Spleen (tissue), 11 donors: ENCODE measurements at regions not wholly inside any gene's neighbourhood (a gene's known extent, or its start where the extent isn't known, plus 50 kb on each side); places are given as distances from the start of the nearest gene placed in this dataset.

Experiments
- DNase-seq: peaks from one replicate; pipeline ENCODE4 v3.0.0-alpha.2; 2020
- H3K27ac ChIP-seq, 8 donors: fragments of 200-600 bp; sonication (generic) in 7 of 8; 1 replicate in 4 of 8; 2 replicates in 4 of 8; pipeline versions ENCODE4 v1.5.0 to v1.8.0; 2016 to 2021; ENCODE audit warnings: inconsistent platforms in 4 of 8, mild to moderate bottlenecking in 4 of 8, moderate library complexity in 1 of 8
- H3K27me3 ChIP-seq, 7 donors: fragments of 200-600 bp; sonication (generic) in 6 of 7; replicated peaks in 1 of 7; 1 replicate in 4 of 7; 2 replicates in 3 of 7; pipeline versions ENCODE4 v1.5.0 to v1.8.0; 2016 to 2021; ENCODE audit warnings: inconsistent platforms in 3 of 7, mild to moderate bottlenecking in 1 of 7
- H3K36me3 ChIP-seq, 6 donors: fragments of 200-600 bp; sonication (generic) in 5 of 6; 1 replicate in 4 of 6; 2 replicates in 2 of 6; pipeline versions ENCODE4 v1.5.0 to v1.8.0; 2016 to 2021; ENCODE audit warnings: inconsistent platforms in 2 of 6
- H3K4me1 ChIP-seq, 6 donors: fragments of 200-600 bp; sonication (generic) in 5 of 6; 1 replicate in 3 of 6; 2 replicates in 3 of 6; pipeline versions ENCODE4 v1.5.0 to v1.8.0; 2016 to 2021; ENCODE audit warnings: inconsistent platforms in 3 of 6
- H3K4me3 ChIP-seq, 8 donors: fragments of 200-600 bp; sonication (generic) in 7 of 8; 1 replicate in 4 of 8; 2 replicates in 4 of 8; pipeline versions ENCODE4 v1.5.0 to v1.8.0; 2016 to 2021; ENCODE audit warnings: inconsistent platforms in 4 of 8, mild to moderate bottlenecking in 4 of 8, moderate library complexity in 2 of 8
- H3K9me3 ChIP-seq, 8 donors: fragments of 200-600 bp; sonication (generic) in 7 of 8; 1 replicate in 4 of 8; 2 replicates in 4 of 8; pipeline versions ENCODE4 v1.5.0 to v1.8.0; 2016 to 2021; ENCODE audit warnings: inconsistent platforms in 4 of 8
- POLR2A ChIP-seq, 3 donors: fragments of 450-650 bp; IDR thresholded peaks; one replicate each; pipeline ENCODE4 v1.5.1; 2017; ENCODE audit warnings: antibody characterized with exemption in 3 of 3, mild to moderate bottlenecking in 1 of 3
- POLR2AphosphoS5 ChIP-seq, 3 donors: sonication (generic); formaldehyde crosslinking; IDR thresholded peaks; one replicate each; pipeline ENCODE4 v1.5.1; 2017; ENCODE audit warnings: antibody characterized with exemption in 3 of 3
- WGBS, 5 donors: extraction: QIAGEN DNeasy Blood & Tissue Kit in 3 of 5; methylation state at CpG; one replicate each; pipeline versions ENCODE4 v1.1.5 to v1.1.7; 2013 to 2018; 5-methylcytosine and 5-hydroxymethylcytosine counted together
- intact Hi-C: fragments of 100-400 bp; cut with DNase I; formaldehyde crosslinking; loops from one replicate; pipeline ENCODE4 v1.15.0; 2023; ENCODE audit warnings: low total_unique reads
- TF ChIP-seq, protein P1 (sequence below), 11 experiments: fragments of 200-600 bp in 7 of 11; fragments of 450-650 bp in 4 of 11; sonication (generic) in 4 of 11; IDR thresholded peaks in 8 of 11; conservative IDR thresholded peaks in 3 of 11; 1 replicate in 7 of 11; 2 replicates in 4 of 11; pipeline versions ENCODE4 v1.4.0 to v1.8.0; 2016 to 2021; ENCODE audit warnings: antibody characterized with exemption in 11 of 11, inconsistent platforms in 4 of 11, mild to moderate bottlenecking in 1 of 11
- donor health status: healthy with polysubstance abuse.
- donor health status: DM: no; HTN: no; CAD: no; lungs with moderate emphysema.
- donor health status: DM: no; HTN: no; CAD: no.
- donor health status: Bipolar disorder and iron deficiency.
- donor health status: healthy.
- donor health status: DM: no; HTN: no; CAD: no.
- donor health status: DM: yes; HTN: yes; CAD: no.

DNA sequence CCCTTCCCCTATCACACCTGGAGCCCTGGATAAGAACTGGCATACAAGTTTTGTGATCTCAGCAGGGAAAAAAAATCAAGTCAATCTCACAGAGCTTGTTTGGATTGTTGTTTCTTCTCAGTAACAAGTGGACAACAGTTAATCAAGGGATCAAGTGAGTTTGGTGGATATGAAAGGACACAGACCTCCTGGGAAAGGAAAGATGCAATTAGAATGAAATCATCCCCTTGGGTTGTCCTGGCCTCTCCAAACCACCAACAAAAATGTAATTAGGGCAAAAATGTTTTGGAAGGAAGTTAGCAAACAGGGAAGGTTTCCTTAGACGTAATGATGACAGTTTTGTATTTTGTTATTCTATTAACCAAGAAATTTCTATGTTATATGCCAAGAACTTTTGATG lies 99.1 kb upstream of the PRDM1 start:
- Histone ChIP-seq H3K36me3 (no peaks in the 10 kb centered on the region), H3K27me3 (peaks cover 0 to 77% (median 20%) of the 10 kb centered on the region in 7 donors), H3K4me3 (no peak overlapping the region), H3K9me3 (no peaks in the 10 kb centered on the region), H3K27ac (no peak overlapping the region), H3K4me1 (peaks cover 9 to 20% (median 17%) of the 10 kb centered on the region in 6 donors)
- 36 to 73% (median 57%) methylated on average over 1 of the region's 1 CpG for WGBS, 5 donors
- DNase-seq = no peak
- intact Hi-C loops = no loop called here
- no peak for TF ChIP-seq POLR2AphosphoS5 (IDR thresholded peaks at IDR 0.05)
- no peak for TF ChIP-seq POLR2A (IDR thresholded peaks at IDR 0.05)
- TF ChIP-seq, protein P1, sequence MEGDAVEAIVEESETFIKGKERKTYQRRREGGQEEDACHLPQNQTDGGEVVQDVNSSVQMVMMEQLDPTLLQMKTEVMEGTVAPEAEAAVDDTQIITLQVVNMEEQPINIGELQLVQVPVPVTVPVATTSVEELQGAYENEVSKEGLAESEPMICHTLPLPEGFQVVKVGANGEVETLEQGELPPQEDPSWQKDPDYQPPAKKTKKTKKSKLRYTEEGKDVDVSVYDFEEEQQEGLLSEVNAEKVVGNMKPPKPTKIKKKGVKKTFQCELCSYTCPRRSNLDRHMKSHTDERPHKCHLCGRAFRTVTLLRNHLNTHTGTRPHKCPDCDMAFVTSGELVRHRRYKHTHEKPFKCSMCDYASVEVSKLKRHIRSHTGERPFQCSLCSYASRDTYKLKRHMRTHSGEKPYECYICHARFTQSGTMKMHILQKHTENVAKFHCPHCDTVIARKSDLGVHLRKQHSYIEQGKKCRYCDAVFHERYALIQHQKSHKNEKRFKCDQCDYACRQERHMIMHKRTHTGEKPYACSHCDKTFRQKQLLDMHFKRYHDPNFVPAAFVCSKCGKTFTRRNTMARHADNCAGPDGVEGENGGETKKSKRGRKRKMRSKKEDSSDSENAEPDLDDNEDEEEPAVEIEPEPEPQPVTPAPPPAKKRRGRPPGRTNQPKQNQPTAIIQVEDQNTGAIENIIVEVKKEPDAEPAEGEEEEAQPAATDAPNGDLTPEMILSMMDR (IDR thresholded peaks at IDR 0.05 in 8 of 11, conservative IDR thresholded peaks at IDR 0.05 in 3 of 11) = no peak

DNA sequence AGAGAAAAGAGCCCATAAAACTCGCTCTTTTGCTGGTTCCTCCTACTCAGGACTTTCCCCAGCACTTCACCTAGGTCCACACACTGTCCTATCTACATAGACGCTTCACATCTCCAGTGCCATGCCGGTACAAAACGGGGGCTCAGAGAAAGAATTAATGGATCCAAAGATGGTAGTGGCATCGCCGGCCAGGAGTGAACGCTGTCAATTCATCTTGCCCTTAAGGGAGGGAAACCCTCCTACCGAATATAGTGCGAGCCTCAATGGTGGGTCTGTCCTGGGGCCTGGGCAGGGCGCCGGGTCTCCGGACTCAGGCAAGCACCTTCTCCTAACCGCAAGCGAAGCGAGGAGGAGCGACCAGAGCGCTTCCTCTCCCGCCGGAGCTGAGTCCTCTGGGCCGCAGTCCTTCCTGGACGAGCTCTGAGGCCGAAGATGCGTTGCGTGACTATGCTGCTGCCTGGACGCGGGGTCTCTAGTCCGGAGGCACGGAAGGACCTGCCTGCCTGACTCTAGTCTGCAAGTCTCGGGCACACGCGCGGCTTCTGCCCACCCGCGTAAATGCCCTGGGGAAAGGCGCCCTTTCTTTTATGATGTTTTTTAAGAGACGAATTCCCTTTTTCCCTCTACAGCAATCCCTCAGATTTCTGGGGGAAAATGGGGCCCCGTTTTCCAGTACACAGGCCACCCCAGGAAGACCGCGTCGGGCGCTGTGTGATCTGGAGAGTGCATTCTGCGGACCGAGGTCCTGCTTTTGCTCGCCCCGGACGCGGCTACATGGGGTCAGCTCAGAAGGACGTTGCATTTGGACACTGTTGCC lies 100.1 kb upstream of the PRDM1 start:
- Histone ChIP-seq H3K9me3 (no peaks in the 10 kb centered on the region), H3K27ac (no peak overlapping the region), H3K4me1 (peaks cover 16 to 23% (median 20%) of the 10 kb centered on the region in 6 donors), H3K4me3 (peak overlapping the region in 3 of 8 donors; percentile 9 to 56 (median 24)), H3K36me3 (no peaks in the 10 kb centered on the region), H3K27me3 (peaks cover 0 to 87% (median 30%) of the 10 kb centered on the region in 7 donors)
- peak; percentile 86 for DNase-seq
- 13 to 19% (median 18%) methylated on average over 40 to 48 of the region's 48 CpGs for WGBS, 5 donors
- intact Hi-C loops = no loop called here
- TF ChIP-seq POLR2AphosphoS5 (IDR thresholded peaks at IDR 0.05) = peak in 1 of 3 donors; percentile 28
- TF ChIP-seq, protein P1 (IDR thresholded peaks at IDR 0.05 in 8 of 11, conservative IDR thresholded peaks at IDR 0.05 in 3 of 11) = no peak

DNA sequence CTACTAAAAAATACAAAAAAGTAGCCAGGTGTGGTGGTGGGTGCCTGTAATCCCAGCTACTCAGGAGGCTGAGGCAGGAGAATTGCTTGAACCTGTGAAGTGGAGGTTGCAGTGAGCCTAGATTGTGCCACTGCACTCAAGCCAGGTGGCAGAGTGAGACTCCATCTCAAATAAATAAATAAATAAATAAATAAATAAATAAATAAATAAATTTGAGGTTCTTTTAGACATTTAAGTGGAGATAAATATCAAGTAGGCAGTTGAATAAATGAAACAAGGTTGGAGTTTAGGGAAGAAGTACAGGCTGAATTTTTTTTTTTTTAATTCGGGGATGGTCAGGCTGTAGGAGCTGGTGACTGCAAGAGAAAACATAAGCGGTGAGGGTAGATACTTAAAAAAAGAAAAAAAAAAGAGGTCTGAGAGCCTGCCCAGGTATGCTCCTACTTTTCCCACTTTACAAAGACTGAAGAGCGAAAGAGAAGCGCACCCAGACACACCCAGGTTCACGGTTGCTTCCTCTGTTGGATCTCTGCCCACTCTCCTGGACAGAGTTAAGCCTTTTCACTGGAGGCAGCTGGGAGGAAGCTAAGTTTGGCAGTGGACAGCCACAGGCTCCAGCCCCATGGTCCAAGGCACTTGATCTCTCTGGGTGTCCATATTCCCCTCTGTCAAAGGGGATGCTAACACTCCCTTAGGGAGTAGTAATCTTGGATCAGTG lies 100.9 kb upstream of the PRDM1 start:
- Histone ChIP-seq H3K27ac (no peak overlapping the region), H3K4me3 (no peak overlapping the region), H3K9me3 (no peaks in the 10 kb centered on the region), H3K4me1 (peaks cover 16 to 28% (median 22%) of the 10 kb centered on the region in 6 donors), H3K27me3 (peaks cover 0 to 92% (median 36%) of the 10 kb centered on the region in 7 donors), H3K36me3 (no peaks in the 10 kb centered on the region)
- no peak for TF ChIP-seq POLR2A (IDR thresholded peaks at IDR 0.05)
- TF ChIP-seq POLR2AphosphoS5 (IDR thresholded peaks at IDR 0.05) = no peak
- TF ChIP-seq, protein P1 (IDR thresholded peaks at IDR 0.05 in 8 of 11, conservative IDR thresholded peaks at IDR 0.05 in 3 of 11) = no peak
- intact Hi-C loops = no loop called here
- WGBS, 5 donors = 49 to 65% (median 54%) methylated on average over 5 of the region's 5 CpGs
- no peak for DNase-seq

DNA sequence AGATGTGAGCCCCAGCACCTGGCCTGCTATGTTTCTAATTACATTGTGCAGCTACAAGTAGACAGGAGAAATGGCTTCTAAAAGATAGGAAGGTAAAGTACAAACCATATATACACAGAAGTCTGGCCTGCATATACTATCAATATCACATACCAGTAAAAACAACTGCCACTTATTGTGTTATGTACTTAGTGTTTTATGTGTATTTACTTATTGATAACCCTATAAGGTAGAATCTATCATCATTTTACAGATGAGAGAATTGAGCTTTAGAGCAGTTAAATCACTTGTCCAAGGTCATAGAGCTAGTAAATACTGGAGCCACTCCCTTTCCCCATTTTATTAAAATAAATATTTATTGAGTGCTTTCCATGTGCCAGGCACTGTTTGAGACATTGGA lies 102.4 kb upstream of the PRDM1 start:
- TF ChIP-seq POLR2AphosphoS5 (IDR thresholded peaks at IDR 0.05) = no peak
- TF ChIP-seq, protein P1 (IDR thresholded peaks at IDR 0.05 in 8 of 11, conservative IDR thresholded peaks at IDR 0.05 in 3 of 11) = no peak
- no peak for TF ChIP-seq POLR2A (IDR thresholded peaks at IDR 0.05)
- DNase-seq = no peak
- peaks cover 16 to 28% (median 22%) of the 10 kb centered on the region in 6 donors for H3K4me1 ChIP-seq
- H3K9me3 ChIP-seq = no peaks in the 10 kb centered on the region
- H3K27me3 ChIP-seq = peaks cover 0 to 88% (median 36%) of the 10 kb centered on the region in 7 donors
- H3K4me3 ChIP-seq = no peak overlapping the region
- H3K36me3 ChIP-seq = no peaks in the 10 kb centered on the region
- H3K27ac ChIP-seq = no peak overlapping the region
- intact Hi-C loops = no loop called here
